ENCODE measurements at regions not wholly inside any gene's neighbourhood (a gene's known extent, or its start where the extent isn't known, plus 50 kb on each side); places are given as distances from the start of the nearest gene placed in this dataset.

GRCh38 chr11:15837901-15838489 is 518.4 kb downstream of the SOX6 start:
- TF ChIP-seq PHF20 (IDR thresholded peaks at IDR 0.05; ENCODE audit: partially characterized antibody) (no peak), CBX2 (IDR thresholded peaks at IDR 0.05; ENCODE audit: insufficient read depth, low read length, poor library complexity, severe bottlenecking) (no peak), ZNF282 (CRISPR knock-in tag; IDR thresholded peaks at IDR 0.05) (no peak), ELF1 (tag; IDR thresholded peaks at IDR 0.05) (no peak)
